Breast epithelium (tissue), 4 donors: ENCODE measurements at regions not wholly inside any gene's neighbourhood (a gene's known extent, or its start where the extent isn't known, plus 50 kb on each side); places are given as distances from the start of the nearest gene placed in this dataset.

Source experiments
- DNase-seq, 2 donors: peaks; one replicate each; pipeline ENCODE4 v3.0.0-alpha.2; 2019; ENCODE audit warnings: low spot score in 2 of 2
- H3K27ac ChIP-seq, 2 donors: fragments of 200-600 bp; sonication (generic) in 1 of 2; one replicate each; pipeline ENCODE4 v1.5.1; 2016 to 2019; ENCODE audit warnings: mild to moderate bottlenecking in 1 of 2
- H3K27me3 ChIP-seq, 2 donors: fragments of 200-600 bp; sonication (generic) in 1 of 2; one replicate each; pipeline versions ENCODE4 v1.5.1 to v1.6.0; 2017 to 2019; ENCODE audit warnings: control low read depth in 1 of 2, mild to moderate bottlenecking in 1 of 2
- H3K36me3 ChIP-seq: fragments of 200-600 bp; one replicate; pipeline ENCODE4 v1.5.1; 2019
- H3K4me1 ChIP-seq, 2 donors: fragments of 200-600 bp; sonication (generic); one replicate each; pipeline ENCODE4 v1.5.1; 2016 to 2019; ENCODE audit warnings: control low read depth in 1 of 2
- H3K4me3 ChIP-seq, 3 donors: fragments of 200-600 bp; sonication (generic); 1 replicate in 2 of 3; 2 replicates in 1 of 3; pipeline ENCODE4 v1.5.1; 2016 to 2019; ENCODE audit warnings: mild to moderate bottlenecking in 3 of 3, moderate library complexity in 2 of 3
- H3K9me3 ChIP-seq, 2 donors: fragments of 200-600 bp; sonication (generic) in 1 of 2; one replicate each; pipeline ENCODE4 v1.5.1; 2016 to 2019; ENCODE audit warnings: control low read depth in 1 of 2
- CTCF ChIP-seq, 3 donors: fragments of 450-650 bp; IDR thresholded peaks; one replicate each; pipeline ENCODE4 v1.5.1; 2016 to 2017; ENCODE audit warnings: antibody characterized with exemption in 3 of 3, mild to moderate bottlenecking in 3 of 3, moderate library complexity in 3 of 3
- POLR2A ChIP-seq: fragments of 450-650 bp; IDR thresholded peaks from one replicate; pipeline ENCODE4 v1.6.1; 2016; ENCODE audit warnings: antibody characterized with exemption, mild to moderate bottlenecking, moderate library complexity
- POLR2AphosphoS5 ChIP-seq, 3 donors: sonication (generic); formaldehyde crosslinking; IDR thresholded peaks; one replicate each; pipeline ENCODE4 v1.6.1; 2017; ENCODE audit warnings: antibody characterized with exemption in 3 of 3
- intact Hi-C: fragments of 100-400 bp; cut with DNase I; formaldehyde crosslinking; loops from one replicate; pipeline ENCODE4 v1.15.1; 2023; ENCODE audit warnings: low total_unique reads

GRCh38 chr11:81135570-81135969, 1598.1 kb downstream of the FAM181B start:
- intact Hi-C loops: no loop called here
- Histone ChIP-seq H3K4me3 (no peak overlapping the region), H3K36me3 (no peaks in the 10 kb centered on the region), H3K27me3 (no peaks in the 10 kb centered on the region), H3K27ac (no peak overlapping the region), H3K4me1 (no peaks in the 10 kb centered on the region), H3K9me3 (no peaks in the 10 kb centered on the region)
- DNase-seq: no peak
- no peak for TF ChIP-seq POLR2AphosphoS5 (IDR thresholded peaks at IDR 0.05)
- TF ChIP-seq CTCF (IDR thresholded peaks at IDR 0.05): no peak

- Histone ChIP-seq H3K9me3 (no peaks in the 10 kb centered on the region), H3K4me3 (no peak overlapping the region), H3K27ac (no peak overlapping the region), H3K36me3 (no peaks in the 10 kb centered on the region), H3K4me1 (no peaks in the 10 kb centered on the region), H3K27me3 (no peaks in the 10 kb centered on the region)
- no peak for DNase-seq
- intact Hi-C loops: no loop called here
- TF ChIP-seq CTCF (IDR thresholded peaks at IDR 0.05): no peak
- TF ChIP-seq POLR2AphosphoS5 (IDR thresholded peaks at IDR 0.05): no peak
- TF ChIP-seq POLR2A: no peak
Measured at GRCh38 chr11:81129618-81130017, 1604.0 kb downstream of the FAM181B start.

GRCh38 chr11:81112718-81113117, 1620.9 kb downstream of the FAM181B start:
- H3K9me3 ChIP-seq: no peaks in the 10 kb centered on the region
- intact Hi-C loops: no loop called here
- TF ChIP-seq CTCF (IDR thresholded peaks at IDR 0.05) (no peak), POLR2A (no peak), POLR2AphosphoS5 (IDR thresholded peaks at IDR 0.05) (no peak)
- H3K4me3 ChIP-seq: no peak overlapping the region
- no peak overlapping the region for H3K27ac ChIP-seq
- no peaks in the 10 kb centered on the region for H3K27me3 ChIP-seq
- H3K36me3 ChIP-seq: no peaks in the 10 kb centered on the region
- H3K4me1 ChIP-seq: no peaks in the 10 kb centered on the region
- no peak for DNase-seq

GRCh38 chr11:81104051-81104450, 1629.6 kb downstream of the FAM181B start:
- intact Hi-C loops: no loop called here
- Histone ChIP-seq H3K4me3 (no peak overlapping the region), H3K27ac (no peak overlapping the region), H3K27me3 (no peaks in the 10 kb centered on the region), H3K9me3 (no peaks in the 10 kb centered on the region), H3K4me1 (no peaks in the 10 kb centered on the region), H3K36me3 (no peaks in the 10 kb centered on the region)
- no peak for DNase-seq
- TF ChIP-seq POLR2A (no peak), CTCF (IDR thresholded peaks at IDR 0.05) (no peak), POLR2AphosphoS5 (IDR thresholded peaks at IDR 0.05) (no peak)

GRCh38 chr11:81098471-81098870, 1635.2 kb downstream of the FAM181B start:
- H3K4me3 ChIP-seq: no peak overlapping the region
- H3K27me3 ChIP-seq: no peaks in the 10 kb centered on the region
- no peaks in the 10 kb centered on the region for H3K9me3 ChIP-seq
- no peak for DNase-seq
- no peaks in the 10 kb centered on the region for H3K36me3 ChIP-seq
- TF ChIP-seq CTCF (IDR thresholded peaks at IDR 0.05) (no peak), POLR2AphosphoS5 (IDR thresholded peaks at IDR 0.05) (no peak), POLR2A (no peak)
- intact Hi-C loops: no loop called here
- H3K27ac ChIP-seq: no peak overlapping the region
- no peaks in the 10 kb centered on the region for H3K4me1 ChIP-seq
